HUDEP-2 (cell line): ENCODE measurements at regions not wholly inside any gene's neighbourhood (a gene's known extent, or its start where the extent isn't known, plus 50 kb on each side); places are given as distances from the start of the nearest gene placed in this dataset.

ENCODE experiments used
- DNase-seq, 76 experiments: peaks; one replicate each; lab custom pipeline; 2025; ENCODE audit not compliant: unreplicated experiment in 76 of 76; lab: John Stamatoyannopoulos, UW

DNA sequence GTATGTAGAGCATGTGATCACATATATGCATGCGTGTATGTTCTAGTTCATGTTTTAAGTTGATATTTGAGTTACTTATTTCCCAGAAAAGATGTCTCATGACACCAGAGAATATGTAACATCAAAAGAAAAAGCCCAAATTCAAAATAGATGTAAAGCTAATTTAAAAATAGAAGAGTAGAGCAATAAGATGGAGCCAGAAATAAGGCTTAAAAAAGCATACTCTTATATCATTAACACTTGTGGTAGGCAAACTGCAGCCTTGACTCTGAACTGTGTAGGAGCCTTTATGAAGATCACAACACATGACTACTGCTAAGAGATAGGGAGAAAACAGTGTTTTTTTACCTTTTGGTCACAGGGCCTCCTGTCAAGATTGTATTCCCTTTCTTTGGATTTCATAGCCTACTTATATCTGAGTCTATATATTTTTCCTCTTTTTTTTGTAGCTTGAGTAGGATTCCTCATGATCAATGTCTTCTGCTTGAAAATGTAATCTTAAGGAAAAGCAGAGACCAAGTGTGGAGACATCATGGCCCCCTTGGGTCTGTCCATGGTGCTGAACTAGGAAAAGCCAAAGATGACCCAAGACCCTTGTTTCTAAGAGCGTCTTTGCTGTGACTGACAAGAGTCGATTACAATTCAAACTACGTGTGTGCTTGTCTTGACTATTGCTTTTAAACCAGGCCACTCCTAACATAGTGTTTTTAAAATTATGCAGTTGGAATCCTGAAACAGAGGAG is 390.4 kb downstream of the SHISA9 start:
- no peak for DNase-seq

DNA sequence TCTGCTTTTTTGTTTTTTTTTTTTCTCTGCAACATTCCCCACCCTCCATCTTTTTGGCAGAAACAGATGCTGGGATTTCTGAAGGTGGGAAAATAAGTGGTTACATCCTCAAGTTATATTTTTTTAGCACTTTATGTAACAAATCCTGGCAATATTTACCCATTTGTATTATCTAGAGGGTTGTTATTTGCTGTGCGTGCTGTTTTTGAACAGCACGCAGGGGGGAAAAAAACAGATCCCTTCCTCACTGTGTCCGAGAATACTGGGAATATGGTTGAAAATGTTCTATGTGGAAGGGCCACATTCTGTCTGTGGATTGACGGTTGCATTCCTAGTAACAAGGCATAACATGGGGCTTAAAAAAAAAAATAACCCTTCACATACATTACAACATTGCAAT is 394.8 kb downstream of the SHISA9 start:
- DNase-seq, result no peak

- no peak for DNase-seq
Measured at GRCh38 chr16:13298666-13299065, 397.3 kb downstream of the SHISA9 start.

DNA sequence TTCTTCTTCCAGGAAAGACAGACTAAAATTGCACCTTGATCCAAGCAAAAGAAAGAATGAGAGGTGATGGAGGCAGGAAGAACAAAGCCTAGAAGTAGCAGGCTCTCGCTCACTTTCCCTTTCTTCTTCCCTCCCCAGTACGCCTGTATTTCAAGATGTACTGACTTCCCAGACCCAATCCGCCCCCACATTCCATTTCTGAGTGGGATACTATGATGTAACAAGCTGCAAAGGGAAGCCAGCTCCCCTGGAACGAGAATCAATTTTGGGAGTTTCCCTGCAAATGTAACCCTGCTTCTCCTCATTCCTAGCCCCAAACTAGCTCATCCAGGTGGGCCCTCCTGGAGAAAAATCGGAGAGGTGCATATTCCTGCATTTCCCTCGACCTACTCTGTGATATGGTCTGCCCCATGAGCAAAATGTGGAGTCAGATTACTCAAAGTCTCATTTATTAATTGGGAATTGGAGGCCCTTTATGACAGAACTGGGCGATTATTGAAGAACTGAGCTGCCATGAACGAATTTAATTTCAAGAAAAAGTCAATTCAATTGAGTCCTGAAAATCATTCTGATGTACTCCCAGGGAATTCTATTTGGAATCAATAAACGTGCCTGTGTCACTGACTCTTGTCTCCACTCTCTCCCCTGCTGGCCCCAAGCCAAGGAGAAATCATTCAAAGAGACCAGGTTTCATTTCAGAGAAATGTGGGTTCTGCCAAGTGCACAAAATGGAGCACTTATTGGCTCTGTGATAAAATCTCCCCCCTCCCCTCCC is 398.9 kb downstream of the SHISA9 start:
- no peak for DNase-seq

DNA sequence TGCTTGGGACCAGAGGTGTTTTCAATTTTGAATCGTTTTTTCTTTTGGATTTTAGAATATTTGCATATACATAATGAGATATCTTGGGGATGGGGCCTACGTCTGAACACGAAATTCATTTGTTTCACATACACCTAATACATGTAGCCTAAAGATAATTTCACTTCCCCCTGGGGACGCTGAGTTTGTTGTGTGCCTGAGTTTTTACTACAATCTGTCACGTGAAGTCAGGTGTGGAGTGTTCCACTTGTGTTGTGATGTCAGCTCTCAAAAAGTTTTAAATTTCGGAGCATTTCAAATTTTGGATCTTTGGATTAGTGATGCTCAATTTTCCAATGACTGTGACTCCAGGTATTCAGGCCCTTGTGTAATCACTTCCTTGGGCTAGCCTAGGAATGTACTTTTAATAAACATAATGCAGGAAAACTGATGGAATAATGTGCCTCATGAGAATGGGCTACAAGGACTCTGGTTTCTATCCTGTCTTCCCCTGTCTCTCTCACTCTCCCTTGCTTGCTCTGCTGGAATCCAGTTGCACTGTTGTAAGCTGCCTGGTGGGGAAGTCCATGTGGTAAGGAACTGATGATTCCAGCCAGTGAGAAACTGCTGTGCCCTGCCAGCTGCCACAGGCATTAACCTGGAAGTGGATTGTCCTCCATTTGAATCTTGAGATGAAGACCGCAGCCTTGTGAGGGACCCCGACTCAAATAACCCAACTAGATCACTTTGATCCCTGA is 403.8 kb downstream of the SHISA9 start:
- DNase-seq, result no peak

GRCh38 chr16:13306161-13306995 is 405.0 kb downstream of the SHISA9 start:
- no peak for DNase-seq

GRCh38 chr16:13307255-13307654 is 405.9 kb downstream of the SHISA9 start:
- DNase-seq, result no peak

GRCh38 chr16:13307851-13308250 is 406.5 kb downstream of the SHISA9 start:
- DNase-seq, result no peak

DNA sequence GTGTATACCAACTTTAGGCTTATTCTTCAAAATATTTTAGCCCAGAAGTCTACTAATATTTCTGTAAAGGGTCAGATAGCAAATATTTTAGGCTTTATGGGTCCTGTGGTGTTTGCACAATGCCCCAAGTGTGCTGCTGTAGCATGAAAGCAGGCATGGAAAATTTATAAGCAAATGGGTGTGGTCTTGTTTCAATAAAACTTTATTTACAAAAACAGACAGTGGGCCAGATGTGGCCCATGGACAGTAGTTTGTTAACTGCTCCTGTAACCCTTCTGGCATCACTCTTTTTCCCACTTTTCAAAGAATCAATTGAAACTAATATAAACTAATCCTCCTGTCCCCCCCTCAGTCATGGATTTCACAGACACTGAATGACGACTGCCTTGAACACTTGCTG is 410.7 kb downstream of the SHISA9 start:
- DNase-seq, result no peak

GRCh38 chr16:13313351-13313750 is 412.0 kb downstream of the SHISA9 start:
- DNase-seq, result no peak

DNA sequence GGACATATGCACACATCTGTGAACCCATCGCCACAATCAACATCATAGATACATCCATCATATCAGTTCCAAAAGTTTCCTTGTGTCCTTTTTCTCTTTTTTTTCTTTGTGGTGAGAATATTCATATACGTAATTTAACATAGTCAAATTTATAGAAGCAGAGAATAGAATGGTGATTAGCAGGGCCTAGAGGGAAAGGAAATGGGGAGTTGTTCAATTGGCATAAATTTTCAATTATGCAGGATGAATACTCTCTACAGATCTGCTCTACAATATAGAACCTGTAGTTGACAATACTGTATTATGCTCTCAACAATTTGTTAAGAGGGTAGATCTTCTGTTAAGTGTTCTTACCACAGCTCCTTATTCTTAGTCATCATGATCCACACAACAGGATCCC is 413.2 kb downstream of the SHISA9 start:
- DNase-seq, result no peak

DNA sequence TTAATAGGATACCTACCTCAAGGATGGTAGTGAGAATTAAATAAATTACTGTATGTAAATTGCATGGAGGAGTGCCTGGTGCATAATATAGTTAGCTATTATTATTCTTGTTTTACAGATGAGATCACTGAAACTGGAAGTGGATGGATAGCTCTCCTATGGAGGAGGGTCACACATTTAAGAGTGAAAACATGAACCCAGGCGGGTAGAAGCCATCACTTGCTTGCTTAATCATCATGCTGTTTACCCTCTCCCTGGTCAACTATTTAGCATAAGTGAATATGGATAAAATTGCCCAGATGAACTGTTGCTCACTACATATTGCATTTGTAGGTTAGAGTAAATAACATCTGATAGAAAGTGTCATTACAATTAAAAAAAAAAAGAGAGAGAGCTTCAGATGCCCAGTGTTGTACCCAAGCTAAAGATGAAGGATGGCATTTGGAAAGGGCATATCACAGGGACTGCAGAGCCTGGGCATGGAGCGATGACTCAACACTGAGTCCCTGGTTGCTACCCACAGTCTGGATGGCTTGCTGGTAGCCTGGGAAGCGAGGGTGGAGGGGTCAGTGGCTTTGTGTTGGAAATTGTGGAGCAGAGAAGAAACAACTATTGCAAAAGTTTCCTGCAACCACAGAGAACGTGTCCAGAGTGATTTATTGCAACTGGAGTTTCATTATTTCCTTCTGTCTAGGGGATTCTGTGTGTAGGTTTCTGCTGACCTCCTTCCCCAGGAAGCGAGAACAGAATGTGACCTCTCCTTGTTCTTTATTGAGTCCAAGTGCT is 414.4 kb downstream of the SHISA9 start:
- no peak for DNase-seq

DNA sequence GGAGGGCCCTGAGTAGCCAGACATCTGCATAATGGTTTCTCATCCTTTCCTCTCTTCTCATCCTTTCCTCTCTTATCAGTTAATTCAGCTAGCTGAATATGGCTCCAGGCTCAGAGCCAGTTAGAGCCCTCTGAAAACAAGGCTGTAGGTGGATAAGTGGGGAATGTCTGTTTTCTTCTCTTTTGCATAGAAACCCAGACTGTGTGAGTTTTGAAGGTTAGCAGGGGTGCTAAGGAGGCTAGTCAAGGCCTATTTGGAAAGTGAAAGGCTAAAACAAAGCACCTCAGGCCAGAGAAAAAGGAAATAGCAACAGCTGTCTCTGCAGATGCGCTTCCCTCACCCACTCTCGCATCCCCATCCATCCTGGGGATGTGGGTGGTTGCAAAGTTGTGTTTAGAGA is 420.9 kb downstream of the SHISA9 start:
- no peak for DNase-seq

- peak in 6 of 76 experiments; percentile 2 to 13 (median 5) for DNase-seq
Measured at GRCh38 chr16:13324851-13325250, 423.5 kb downstream of the SHISA9 start.

- no peak for DNase-seq
Measured at GRCh38 chr16:13325396-13325795, 424.0 kb downstream of the SHISA9 start.

- no peak for DNase-seq
Measured at GRCh38 chr16:13331918-13332317, 430.5 kb downstream of the SHISA9 start.

DNA sequence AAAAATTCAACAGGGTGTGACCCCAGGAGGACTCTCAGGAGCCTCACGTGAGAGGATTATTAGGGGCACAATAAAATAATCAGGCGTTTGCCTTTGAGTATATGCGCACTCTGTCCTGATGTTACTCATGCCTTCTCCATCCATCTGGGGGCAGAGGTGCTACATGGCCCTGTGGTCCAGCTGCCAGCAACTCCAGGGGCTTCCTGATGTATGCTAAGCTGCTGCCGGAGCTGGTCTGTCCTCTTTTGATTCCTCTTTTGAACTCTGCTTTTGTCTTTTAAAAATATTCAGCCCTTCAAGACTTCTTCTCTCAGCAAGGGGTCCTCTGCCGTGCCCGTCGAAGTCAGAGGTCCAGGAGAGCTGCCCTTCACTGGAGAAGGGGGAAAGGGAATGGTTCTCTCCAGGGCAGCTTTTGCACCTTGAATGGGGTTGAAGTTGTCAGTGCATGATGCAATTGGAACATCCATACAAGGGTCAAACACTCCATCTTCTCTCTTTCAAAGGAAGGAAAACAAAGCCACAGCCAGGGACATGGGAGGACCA is 431.4 kb downstream of the SHISA9 start:
- no peak for DNase-seq

GRCh38 chr16:13333336-13333735 is 431.9 kb downstream of the SHISA9 start:
- DNase-seq, result no peak

DNA sequence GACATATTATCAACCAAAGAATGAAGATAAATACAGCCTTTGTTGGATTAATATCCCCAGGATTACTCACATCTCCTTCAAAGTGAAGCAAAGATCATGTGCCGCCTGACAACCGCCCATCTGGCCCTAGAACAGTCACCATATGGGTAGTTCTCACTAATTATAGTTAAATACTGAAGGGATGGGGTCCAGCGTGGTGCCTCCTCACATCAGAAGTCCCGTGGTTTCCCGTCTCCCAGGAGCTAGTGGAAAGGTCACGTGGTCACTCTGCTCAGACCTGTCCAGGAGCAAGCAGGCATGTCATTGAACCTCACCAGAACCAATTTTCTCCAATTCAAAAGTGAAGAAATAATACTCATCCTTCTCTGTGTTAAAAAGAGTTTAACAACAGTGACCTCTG is 434.5 kb downstream of the SHISA9 start:
- no peak for DNase-seq

- no peak for DNase-seq
Measured at GRCh38 chr16:13336335-13336734, 434.9 kb downstream of the SHISA9 start.
